ENCODE measurements at regions not wholly inside any gene's neighbourhood (a gene's known extent, or its start where the extent isn't known, plus 50 kb on each side); places are given as distances from the start of the nearest gene placed in this dataset.
"Not testable (repeated sequence)": the region's sequence is repeated elsewhere in the genome, so short reads cannot be mapped to it uniquely, and the experiment has no call there.

DNA sequence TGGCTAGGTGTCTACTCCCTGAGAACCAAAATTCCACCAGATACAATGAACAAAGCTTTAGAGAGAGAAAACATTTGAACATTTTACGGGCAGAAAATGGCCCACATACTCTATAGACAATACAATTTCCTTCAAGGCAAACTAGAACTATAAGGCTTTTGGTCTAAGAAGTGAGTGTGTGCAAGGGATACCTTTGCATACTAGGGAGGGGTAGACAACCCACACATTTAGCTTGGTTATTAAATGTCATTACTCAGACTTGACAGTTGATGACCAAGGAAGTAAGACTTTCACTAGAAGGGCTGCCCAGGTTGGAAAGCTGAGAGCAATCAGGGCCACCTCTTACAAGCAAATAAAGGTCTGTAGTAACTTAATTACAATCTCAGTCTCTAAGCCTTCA lies 64.0 kb upstream of the PLEKHM1 start:
- DNase-seq (ENCODE audit: low read depth, low spot score); CTCF ChIA-PET; H3K4me3 ChIP-seq (ENCODE audit: low read depth, low read length); POLR2A ChIA-PET: not testable (repeated sequence)

- POLR2A ChIA-PET; CTCF ChIA-PET; DNase-seq (ENCODE audit: low read depth, low spot score); H3K4me3 ChIP-seq (ENCODE audit: low read depth, low read length): not testable (repeated sequence)
Measured at GRCh38 chr17:45558821-45559220, 68.3 kb upstream of the PLEKHM1 start.

GRCh38 chr17:45562868-45563267 lies 72.3 kb upstream of the PLEKHM1 start:
- H3K4me3 ChIP-seq (ENCODE audit: low read depth, low read length); DNase-seq (ENCODE audit: low read depth, low spot score); CTCF ChIA-PET; POLR2A ChIA-PET: not testable (repeated sequence)

DNA sequence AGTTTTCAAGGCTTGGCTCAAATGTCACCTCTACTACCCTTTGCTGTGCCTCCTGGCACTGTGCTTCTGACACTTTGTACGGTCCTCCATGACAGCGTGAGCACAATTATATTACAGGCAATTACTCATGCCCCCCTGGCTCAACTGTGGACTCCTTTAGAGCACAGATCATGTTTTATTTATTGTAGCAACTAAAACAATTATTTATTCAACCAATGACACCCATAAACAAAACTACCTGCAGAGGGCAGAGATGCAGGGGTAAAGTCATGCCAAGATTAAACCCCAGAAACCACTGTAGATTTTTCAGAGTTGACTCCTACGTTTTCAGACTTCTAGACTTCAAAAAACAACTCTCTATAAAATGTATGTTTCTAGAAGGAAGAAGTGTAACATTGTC lies 72.8 kb upstream of the PLEKHM1 start:
- H3K4me3 ChIP-seq (ENCODE audit: low read depth, low read length); CTCF ChIA-PET; POLR2A ChIA-PET; DNase-seq (ENCODE audit: low read depth, low spot score): not testable (repeated sequence)

DNA sequence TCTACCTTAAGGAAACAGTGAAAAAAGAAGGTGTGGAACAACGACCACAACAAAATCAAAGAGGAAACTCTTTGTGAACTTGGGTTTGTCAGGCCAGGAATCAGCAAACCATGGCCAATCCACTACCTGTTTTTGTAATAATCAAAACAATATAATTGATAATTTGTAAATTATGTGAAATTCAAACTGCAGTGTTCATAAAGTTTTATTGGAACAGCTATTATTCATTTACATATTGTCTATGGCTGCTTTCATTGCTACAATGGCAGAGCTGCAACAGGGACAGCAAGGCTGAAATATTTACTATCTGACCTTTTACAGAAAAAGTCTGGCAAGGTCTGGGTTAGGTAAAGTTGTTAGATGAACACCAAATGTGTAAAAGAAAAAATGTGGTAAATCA lies 77.8 kb upstream of the PLEKHM1 start:
- CTCF ChIA-PET; POLR2A ChIA-PET; DNase-seq (ENCODE audit: low read depth, low spot score); H3K4me3 ChIP-seq (ENCODE audit: low read depth, low read length): not testable (repeated sequence)

GRCh38 chr17:45573326-45573725 lies 82.8 kb upstream of the PLEKHM1 start:
- POLR2A ChIA-PET; H3K4me3 ChIP-seq (ENCODE audit: low read depth, low read length); CTCF ChIA-PET; DNase-seq (ENCODE audit: low read depth, low spot score): not testable (repeated sequence)

DNA sequence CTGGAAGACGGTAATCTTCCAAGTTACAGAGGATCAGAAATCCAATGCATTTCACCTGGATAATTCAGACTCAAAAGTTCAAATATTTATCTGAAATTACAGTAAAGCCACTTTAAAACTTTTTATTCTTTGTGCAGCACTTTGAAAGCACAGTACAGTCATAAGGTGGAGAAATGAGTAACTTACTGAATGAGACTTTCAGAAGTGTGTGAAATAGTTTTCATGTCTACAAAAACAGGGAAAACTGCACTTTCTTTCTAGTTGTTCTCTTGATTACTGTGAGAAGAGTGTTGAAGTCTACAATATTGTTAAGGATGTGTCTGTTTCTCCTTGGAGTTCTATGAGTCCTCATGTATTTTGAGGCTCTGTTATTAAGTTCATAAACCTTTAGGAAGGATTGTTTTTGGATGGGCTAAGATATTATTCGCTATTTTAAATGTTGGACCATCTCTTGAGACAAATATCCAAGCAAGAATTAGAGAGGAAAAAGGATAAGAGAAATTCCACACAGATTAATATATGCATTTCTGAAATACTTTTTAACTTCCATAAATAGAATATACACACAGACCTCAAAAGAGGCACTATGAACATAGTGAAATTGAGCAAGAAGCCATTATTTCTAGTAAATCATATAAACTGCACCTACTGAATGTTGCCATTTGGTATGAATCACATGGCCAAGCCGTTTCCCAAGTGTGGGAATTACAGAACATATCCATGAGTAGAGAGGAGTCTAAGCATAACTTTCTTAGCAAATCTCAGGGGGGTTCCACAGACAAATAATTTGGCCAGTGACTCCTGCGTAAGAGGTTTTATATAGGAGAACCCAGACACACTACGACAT lies 83.6 kb upstream of the PLEKHM1 start:
- no peak overlapping the region for H3K4me3 ChIP-seq (ENCODE audit: low read depth, low read length)
- peak; percentile 76 for DNase-seq (ENCODE audit: low read depth, low spot score)
- ChIA-PET CTCF (no interaction called here), POLR2A (no interaction called here)
- no peak for TF ChIP-seq CTCF (IDR thresholded peaks at IDR 0.05; ENCODE audit: insufficient read depth, low read length, missing control alignments)

DNA sequence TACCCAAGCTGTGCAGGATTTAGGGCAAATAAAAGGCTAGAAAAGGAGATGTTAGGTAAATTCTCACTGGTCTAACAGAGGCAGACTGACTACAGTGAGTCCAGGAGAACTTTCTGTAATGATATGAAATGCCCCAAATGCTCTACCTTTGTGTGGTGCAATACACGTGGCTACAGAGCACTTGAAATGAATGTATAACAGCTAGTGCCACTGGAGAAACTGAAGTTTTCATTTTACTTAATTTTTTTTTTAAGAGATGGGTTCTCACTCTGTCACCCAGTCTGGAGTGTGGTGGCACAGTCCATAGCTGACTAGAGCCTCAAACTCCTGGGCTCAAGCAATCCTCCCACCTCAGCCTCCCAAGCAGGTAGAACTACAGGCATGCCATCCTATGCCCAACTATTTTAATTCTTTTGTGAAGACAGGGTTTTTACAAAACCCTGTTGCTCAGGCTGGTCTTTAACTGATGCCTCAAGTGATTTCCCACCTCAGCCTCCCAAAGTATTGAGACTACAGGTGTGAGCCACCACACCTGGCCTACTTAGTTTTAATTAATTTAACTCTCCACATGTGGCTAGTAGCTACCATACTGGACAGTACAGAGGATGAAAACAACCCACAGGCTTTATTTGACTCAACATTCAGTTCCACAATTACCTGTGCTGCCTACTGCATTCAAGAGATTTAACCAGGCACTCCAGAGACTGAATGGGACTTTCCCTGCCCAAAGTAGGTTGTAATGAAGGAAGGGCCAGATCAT lies 84.8 kb upstream of the PLEKHM1 start:
- DNase-seq (ENCODE audit: low read depth, low spot score), result no peak
- no peak overlapping the region for H3K4me3 ChIP-seq (ENCODE audit: low read depth, low read length)
- POLR2A ChIA-PET, result no interaction called here
- TF ChIP-seq CTCF (IDR thresholded peaks at IDR 0.05; ENCODE audit: insufficient read depth, low read length, missing control alignments), result no peak
- CTCF ChIA-PET, result interaction anchor here (1.1 kb wide), 1 partner anchor 915 kb away, joined by 3 read pairs; no protein-coding TSS in a partner anchor

GRCh38 chr17:45576527-45577307 lies 86.2 kb upstream of the PLEKHM1 start:
- CTCF ChIA-PET; POLR2A ChIA-PET; DNase-seq (ENCODE audit: low read depth, low spot score); H3K4me3 ChIP-seq (ENCODE audit: low read depth, low read length): not testable (repeated sequence)
